ENCODE measurements at regions not wholly inside any gene's neighbourhood (a gene's known extent, or its start where the extent isn't known, plus 50 kb on each side); places are given as distances from the start of the nearest gene placed in this dataset.

DNA sequence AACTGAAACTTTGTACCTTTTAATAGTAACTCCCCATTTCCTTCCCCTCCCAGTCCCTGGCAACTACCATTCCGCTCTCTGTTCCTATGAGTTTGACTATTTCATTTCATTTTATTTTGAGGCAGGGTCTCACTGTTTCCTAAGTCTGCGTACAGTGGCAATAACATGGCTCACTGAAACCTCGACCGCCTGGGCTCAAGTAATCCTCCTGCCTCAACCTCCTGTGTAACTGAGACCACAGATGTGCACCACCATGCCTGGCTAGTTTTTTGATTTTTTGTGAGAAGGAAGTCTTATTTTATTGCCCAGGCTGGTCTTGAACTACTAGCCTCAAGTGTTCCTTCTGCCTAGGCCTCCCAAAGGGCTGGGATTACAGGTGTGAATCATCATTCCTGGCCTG lies 808.1 kb downstream of the CDH11 start:
- no peak for DNase-seq
- Histone ChIP-seq H3K27ac (no peak overlapping the region), H3K27me3 (no peaks in the 10 kb centered on the region), H3K4me3 (no peak overlapping the region), H3K4me1 (no peaks in the 10 kb centered on the region), H3K36me3 (no peaks in the 10 kb centered on the region), H3K9me3 (no peaks in the 10 kb centered on the region)
- intact Hi-C loops (cut with DNase I), result no loop called here
- TF ChIP-seq CTCF (IDR thresholded peaks at IDR 0.05), result no peak
- ATAC-seq, result no peak

DNA sequence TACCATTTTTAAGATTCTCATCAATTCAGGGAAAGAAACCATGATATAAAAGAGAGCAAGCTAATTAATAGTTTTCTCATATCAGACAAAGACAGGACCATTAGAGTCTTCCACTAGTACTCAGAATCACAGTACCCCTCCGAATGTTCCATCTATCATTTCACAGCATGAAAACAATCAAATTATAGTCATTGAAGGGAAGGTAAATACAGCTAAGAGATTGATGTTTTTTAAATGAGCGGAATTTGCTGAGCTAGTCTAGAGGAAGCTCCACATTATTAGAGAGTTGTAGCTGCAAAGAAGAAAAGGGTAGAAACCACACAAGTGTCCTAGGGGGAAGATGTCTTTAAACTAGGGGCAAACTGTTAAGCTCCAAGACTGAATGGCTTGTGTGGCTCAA lies 808.9 kb downstream of the CDH11 start:
- ATAC-seq (no peak), DNase-seq (no peak)
- intact Hi-C loops (cut with DNase I), result no loop called here
- TF ChIP-seq CTCF (IDR thresholded peaks at IDR 0.05), result no peak
- Histone ChIP-seq H3K4me1 (no peaks in the 10 kb centered on the region), H3K9me3 (no peaks in the 10 kb centered on the region), H3K27ac (no peak overlapping the region), H3K36me3 (no peaks in the 10 kb centered on the region), H3K4me3 (no peak overlapping the region), H3K27me3 (no peaks in the 10 kb centered on the region)

GRCh38 chr16:64312292-64312691 lies 809.6 kb downstream of the CDH11 start:
- intact Hi-C loops (cut with DNase I), result no loop called here
- DNase-seq (no peak), ATAC-seq (no peak)
- H3K9me3 ChIP-seq, result no peaks in the 10 kb centered on the region
- TF ChIP-seq CTCF (IDR thresholded peaks at IDR 0.05), result no peak
- no peaks in the 10 kb centered on the region for H3K4me1 ChIP-seq
- H3K27me3 ChIP-seq, result no peaks in the 10 kb centered on the region
- no peaks in the 10 kb centered on the region for H3K36me3 ChIP-seq
- no peak overlapping the region for H3K27ac ChIP-seq
- no peak overlapping the region for H3K4me3 ChIP-seq

GRCh38 chr16:64311241-64311640 lies 810.6 kb downstream of the CDH11 start:
- no peaks in the 10 kb centered on the region for H3K36me3 ChIP-seq
- intact Hi-C loops (cut with DNase I), result no loop called here
- no peak overlapping the region for H3K4me3 ChIP-seq
- no peaks in the 10 kb centered on the region for H3K27me3 ChIP-seq
- no peak for TF ChIP-seq CTCF (IDR thresholded peaks at IDR 0.05)
- H3K4me1 ChIP-seq, result no peaks in the 10 kb centered on the region
- DNase-seq (no peak), ATAC-seq (no peak)
- no peak overlapping the region for H3K27ac ChIP-seq
- H3K9me3 ChIP-seq, result no peaks in the 10 kb centered on the region

- ATAC-seq, result no peak
- intact Hi-C loops (cut with DNase I), result no loop called here
- Histone ChIP-seq H3K27ac (no peak overlapping the region), H3K4me3 (no peak overlapping the region), H3K27me3 (no peaks in the 10 kb centered on the region), H3K36me3 (no peaks in the 10 kb centered on the region), H3K9me3 (no peaks in the 10 kb centered on the region), H3K4me1 (no peaks in the 10 kb centered on the region)
- TF ChIP-seq CTCF (IDR thresholded peaks at IDR 0.05), result no peak
- no peak for DNase-seq
Measured at GRCh38 chr16:64309398-64310110, 812.3 kb downstream of the CDH11 start.

- Histone ChIP-seq H3K27me3 (no peaks in the 10 kb centered on the region), H3K36me3 (no peaks in the 10 kb centered on the region), H3K4me3 (no peak overlapping the region), H3K27ac (no peak overlapping the region), H3K4me1 (no peaks in the 10 kb centered on the region), H3K9me3 (no peaks in the 10 kb centered on the region)
- ATAC-seq (no peak), DNase-seq (no peak)
- TF ChIP-seq CTCF (IDR thresholded peaks at IDR 0.05), result no peak
- intact Hi-C loops (cut with DNase I), result no loop called here
Measured at GRCh38 chr16:64308721-64309120, 813.1 kb downstream of the CDH11 start.

All from upper lobe of right lung (tissue), 1 donor.